GM10248 (cell line): ENCODE measurements at regions not wholly inside any gene's neighbourhood (a gene's known extent, or its start where the extent isn't known, plus 50 kb on each side); places are given as distances from the start of the nearest gene placed in this dataset.
"Not testable (repeated sequence)": the region's sequence is repeated elsewhere in the genome, so short reads cannot be mapped to it uniquely, and the experiment has no call there.

Experiments used
- CTCF ChIA-PET: fragments of 300-600 bp; sonication (Branson Sonifier 250); formaldehyde crosslinking; extraction: SDS; loops from one replicate; lab custom pipeline; 2021; ENCODE audit warnings: antibody characterized with exemption; lab: Yijun Ruan, JAX
- POLR2A ChIA-PET: fragments of 350-650 bp; sonication (Branson Sonifier 250); formaldehyde crosslinking; extraction: SDS; loops from one replicate; lab custom pipeline; 2020; ENCODE audit warnings: antibody characterized with exemption; lab: Yijun Ruan, JAX
- DNase-seq: peaks from one replicate; pipeline ENCODE4 v3.0.0; 2012; ENCODE audit errors: extremely low spot score
- CTCF ChIP-seq: IDR thresholded peaks from 2 replicates; pipeline ENCODE4 v1.5.1; 2012; ENCODE audit warnings: mild to moderate bottlenecking, low read depth; ENCODE audit errors: extremely low read depth, missing control alignments, control extremely low read depth

- CTCF ChIA-PET: interaction anchor here (1.4 to 2.7 kb wide), 4 partner anchors 13 to 247 kb away, joined by 3 to 12 read pairs (median 5); no protein-coding TSS in a partner anchor
- POLR2A ChIA-PET: no interaction called here
- DNase-seq: no peak
- TF ChIP-seq CTCF: no peak
Measured at GRCh38 chr6:12356431-12356830, 66.3 kb downstream of the EDN1 start.

- ChIA-PET POLR2A (no interaction called here), CTCF (interaction anchor here (0.9 to 2.7 kb wide), 6 partner anchors 8 to 147 kb away, joined by 3 to 12 read pairs (median 4); no protein-coding TSS in a partner anchor)
- DNase-seq: peak; percentile 62
- TF ChIP-seq CTCF: peak; percentile 21
Measured at GRCh38 chr6:12356983-12357972, 67.1 kb downstream of the EDN1 start.

- POLR2A ChIA-PET: no interaction called here
Measured at GRCh38 chr6:12359036-12359435, 68.9 kb downstream of the EDN1 start.

GRCh38 chr6:12361042-12361765 is 71.0 kb downstream of the EDN1 start:
- POLR2A ChIA-PET: no interaction called here
- CTCF ChIA-PET: interaction anchor here (1.1 to 2.2 kb wide), 6 partner anchors 9 to 35 kb away, joined by 3 to 5 read pairs (median 4); no protein-coding TSS in a partner anchor
- no peak for DNase-seq
- no peak for TF ChIP-seq CTCF

More at GRCh38 chr6:12359036-12359435, 68.9 kb downstream of the EDN1 start:
- CTCF ChIA-PET: interaction anchor here (1.1 to 2.2 kb wide), 8 partner anchors 9 to 70 kb away, joined by 3 to 8 read pairs (median 4); partner anchors contain the start of gene EDN1
- no peak for DNase-seq
- TF ChIP-seq CTCF: no peak

- POLR2A ChIA-PET, DNase-seq: not testable (repeated sequence)
- CTCF ChIA-PET: interaction anchor here (1.1 to 2.1 kb wide), 10 partner anchors 11 to 709 kb away, joined by 3 to 5 read pairs (median 4); partner anchors contain the start of gene EDN1
Measured at GRCh38 chr6:12363277-12363650, 73.1 kb downstream of the EDN1 start.

GRCh38 chr6:12363651-12364381 is 73.7 kb downstream of the EDN1 start:
- ChIA-PET POLR2A (no interaction called here), CTCF (interaction anchor here (1.2 to 2.1 kb wide), 6 partner anchors 12 to 709 kb away, joined by 3 to 5 read pairs (median 4); partner anchors contain the start of gene EDN1)
- DNase-seq: peak; percentile 51
- TF ChIP-seq CTCF: no peak
